BLaER1 treated with 17β-estradiol and CSF1 and Interleukin-3, amounts not matched to agents 10 nM and 100 nM (cell line): ENCODE measurements at regions not wholly inside any gene's neighbourhood (a gene's known extent, or its start where the extent isn't known, plus 50 kb on each side); places are given as distances from the start of the nearest gene placed in this dataset.

Source experiments
- H3K27ac ChIP-seq, 11 experiments: shearing (Covaris generic); formaldehyde crosslinking; 2 replicates each; pipeline ENCODE4 v1.8.1; 2022
- H3K27me3 ChIP-seq, 11 experiments: shearing (Covaris generic); formaldehyde crosslinking; 2 replicates each; pipeline ENCODE4 v1.8.1; 2022
- H3K36me3 ChIP-seq, 11 experiments: shearing (Covaris generic); formaldehyde crosslinking; 2 replicates each; pipeline ENCODE4 v1.8.1; 2022
- H3K4me1 ChIP-seq, 10 experiments: shearing (Covaris generic); formaldehyde crosslinking; 2 replicates each; pipeline ENCODE4 v1.8.1; 2022
- H3K4me2 ChIP-seq, 11 experiments: shearing (Covaris generic); formaldehyde crosslinking; 2 replicates each; pipeline ENCODE4 v1.8.1; 2022
- H3K4me3 ChIP-seq, 10 experiments: shearing (Covaris generic); formaldehyde crosslinking; 2 replicates each; pipeline ENCODE4 v1.8.1; 2022
- H3K9ac ChIP-seq, 11 experiments: shearing (Covaris generic); formaldehyde crosslinking; 2 replicates each; pipeline ENCODE4 v1.8.1; 2022
- H3K9me3 ChIP-seq, 11 experiments: shearing (Covaris generic); formaldehyde crosslinking; replicated peaks in 1 of 11; 2 replicates each; pipeline ENCODE4 v1.8.1; 2022
- H4K20me1 ChIP-seq, 11 experiments: shearing (Covaris generic); formaldehyde crosslinking; 2 replicates each; pipeline ENCODE4 v1.8.1; 2022
- Cebpa-rat ChIP-seq, 11 experiments: shearing (Covaris generic); IDR thresholded peaks; 2 replicates each; pipeline ENCODE4 v1.8.1; 2022

DNA sequence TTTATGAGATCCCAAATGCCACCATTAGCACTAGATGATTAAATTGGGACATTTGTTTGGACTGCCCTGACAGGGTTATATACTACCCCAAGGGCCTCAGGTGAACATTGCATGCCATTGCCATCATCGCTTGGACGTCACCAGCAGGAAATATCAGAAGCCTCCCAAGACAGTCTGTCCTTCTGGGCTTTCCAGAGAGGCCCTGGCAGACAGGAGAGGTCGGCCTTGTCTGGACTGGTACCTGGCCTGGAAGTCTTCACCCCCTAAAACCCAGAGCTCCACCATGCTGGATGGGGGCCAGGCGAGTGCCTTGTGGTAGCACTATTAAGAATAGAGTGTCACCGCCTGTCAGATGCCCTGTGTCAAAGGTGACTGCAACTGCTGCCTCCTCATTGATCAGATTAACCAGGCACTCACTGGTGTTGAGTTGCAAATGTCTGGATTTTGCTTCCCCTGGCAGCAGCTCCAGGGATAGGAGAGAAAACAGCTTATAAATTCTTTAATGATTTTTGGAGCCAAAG lies 324.1 kb upstream of the RASGRP1 start:
- Histone ChIP-seq H3K9ac (no peak overlapping the region), H3K4me1 (peaks cover 0 to 25% (median 0%) of the 10 kb centered on the region in 10 experiments; a peak in 6 of 20 replicates), H3K27ac (no peak overlapping the region), H3K4me3 (no peak overlapping the region), H3K27me3 (no peaks in the 10 kb centered on the region), H3K9me3 (peaks cover 6 to 18% (median 8%) of the 10 kb centered on the region in 11 experiments; a peak in 9 of 22 replicates), H3K4me2 (no peak overlapping the region), H4K20me1 (no peaks in the 10 kb centered on the region), H3K36me3 (no peaks in the 10 kb centered on the region)
- TF ChIP-seq Cebpa-rat (IDR thresholded peaks at IDR 0.05) = no peak

GRCh38 chr15:38890194-38890593 lies 325.6 kb upstream of the RASGRP1 start:
- Histone ChIP-seq H3K4me2 (no peak overlapping the region; a peak in 1 of 22 replicates), H3K4me1 (peaks cover 0 to 21% (median 0%) of the 10 kb centered on the region in 10 experiments; a peak in 5 of 20 replicates), H3K9ac (no peak overlapping the region)

GRCh38 chr15:38893925-38894242 lies 329.3 kb upstream of the RASGRP1 start:
- Histone ChIP-seq H3K27me3 (no peaks in the 10 kb centered on the region), H4K20me1 (no peaks in the 10 kb centered on the region), H3K9me3 (peaks cover 6 to 18% (median 8%) of the 10 kb centered on the region in 11 experiments; a peak in 9 of 22 replicates), H3K4me3 (no peak overlapping the region), H3K4me2 (no peak overlapping the region), H3K27ac (no peak overlapping the region), H3K36me3 (no peaks in the 10 kb centered on the region), H3K4me1 (peaks cover 0 to 6% (median 0%) of the 10 kb centered on the region in 10 experiments; a peak in 1 of 20 replicates), H3K9ac (no peak overlapping the region)
- no peak for TF ChIP-seq Cebpa-rat (IDR thresholded peaks at IDR 0.05)

More at GRCh38 chr15:38890194-38890593, 325.6 kb upstream of the RASGRP1 start:
- Histone ChIP-seq H3K27ac (no peak overlapping the region), H3K36me3 (no peaks in the 10 kb centered on the region), H3K4me3 (no peak overlapping the region), H4K20me1 (no peaks in the 10 kb centered on the region), H3K27me3 (no peaks in the 10 kb centered on the region), H3K9me3 (peaks cover 6 to 18% (median 8%) of the 10 kb centered on the region in 11 experiments; a peak in 9 of 22 replicates)
- no peak for TF ChIP-seq Cebpa-rat (IDR thresholded peaks at IDR 0.05)

- H3K27ac ChIP-seq = no peak overlapping the region
- peaks cover 6 to 18% (median 8%) of the 10 kb centered on the region in 11 experiments; a peak in 9 of 22 replicates for H3K9me3 ChIP-seq
- no peaks in the 10 kb centered on the region for H3K27me3 ChIP-seq
- TF ChIP-seq Cebpa-rat (IDR thresholded peaks at IDR 0.05) = no peak
- no peaks in the 10 kb centered on the region for H3K36me3 ChIP-seq
- H3K4me1 ChIP-seq = peaks cover 0 to 6% (median 0%) of the 10 kb centered on the region in 10 experiments; a peak in 1 of 20 replicates
- H4K20me1 ChIP-seq = no peaks in the 10 kb centered on the region
- H3K4me2 ChIP-seq = no peak overlapping the region
- H3K4me3 ChIP-seq = no peak overlapping the region
- H3K9ac ChIP-seq = no peak overlapping the region
Observed at GRCh38 chr15:38894243-38894948, 329.8 kb upstream of the RASGRP1 start.

DNA sequence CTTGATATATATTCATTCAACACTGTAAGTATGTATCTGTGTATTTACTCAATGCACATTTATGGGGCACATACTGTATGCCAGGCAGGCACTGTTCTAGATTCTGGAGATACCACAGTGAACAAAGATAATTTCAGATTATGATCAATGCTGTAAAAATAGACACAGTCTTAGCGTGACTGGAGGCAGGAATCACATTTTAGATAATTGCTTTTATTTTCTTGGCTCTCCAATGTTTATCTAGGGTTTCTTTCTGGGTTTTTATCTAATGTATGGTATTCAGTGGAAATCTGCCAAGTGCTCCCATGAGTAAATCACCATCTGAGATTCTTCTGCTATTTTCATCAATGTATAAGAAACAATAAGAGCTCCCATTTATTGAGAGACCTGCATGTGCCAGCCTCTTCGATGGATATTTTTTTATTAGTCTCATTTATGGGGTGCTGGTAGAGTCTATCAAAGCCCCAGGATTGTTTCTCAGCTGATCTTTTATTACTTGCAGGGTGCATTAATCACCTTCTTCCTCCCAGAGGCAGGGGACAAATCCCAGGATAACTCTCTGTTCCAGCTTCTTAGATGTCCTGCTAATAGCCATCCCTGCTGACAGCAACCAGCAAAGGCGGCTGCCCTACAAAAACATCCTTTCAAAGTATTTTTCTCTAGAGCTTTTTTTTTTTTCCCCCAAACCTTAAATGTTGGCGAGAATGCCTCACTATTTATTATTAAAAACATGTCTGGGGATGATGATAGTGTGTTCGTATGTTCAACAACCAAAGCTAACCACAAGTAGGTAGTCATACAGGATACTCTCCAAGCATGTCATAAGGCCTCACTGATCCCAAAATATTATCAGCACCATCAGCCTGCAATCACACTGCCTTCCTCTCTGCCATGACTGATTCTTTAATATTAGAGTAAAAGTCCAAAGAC lies 331.0 kb upstream of the RASGRP1 start:
- H4K20me1 ChIP-seq = no peaks in the 10 kb centered on the region
- H3K9me3 ChIP-seq = peaks cover 6 to 18% (median 8%) of the 10 kb centered on the region in 11 experiments; a peak in 9 of 22 replicates
- no peak overlapping the region for H3K9ac ChIP-seq
- no peak overlapping the region for H3K4me3 ChIP-seq
- no peak for TF ChIP-seq Cebpa-rat (IDR thresholded peaks at IDR 0.05)
- no peaks in the 10 kb centered on the region for H3K27me3 ChIP-seq
- H3K4me1 ChIP-seq = no peaks in the 10 kb centered on the region
- H3K4me2 ChIP-seq = no peak overlapping the region
- H3K36me3 ChIP-seq = no peaks in the 10 kb centered on the region
- no peak overlapping the region for H3K27ac ChIP-seq

DNA sequence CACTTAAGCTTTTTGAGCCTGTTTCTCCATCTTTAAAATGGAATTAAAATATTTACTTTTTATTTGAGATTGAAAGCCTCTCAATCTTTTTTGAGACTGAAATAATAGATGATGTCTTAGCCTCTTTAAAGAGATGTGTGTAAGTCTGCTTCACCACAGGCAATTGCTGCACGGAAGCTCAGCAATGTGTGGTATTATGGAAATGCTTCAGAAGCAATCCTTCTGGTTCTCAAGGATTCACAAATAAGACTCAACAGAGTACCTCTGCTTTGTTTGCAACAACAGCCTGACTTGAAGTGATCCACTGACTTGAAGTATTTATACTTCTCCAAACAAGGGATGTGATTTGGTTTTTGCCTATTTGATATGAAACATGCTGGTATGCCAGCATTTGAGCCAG lies 332.0 kb upstream of the RASGRP1 start:
- Histone ChIP-seq H4K20me1 (no peaks in the 10 kb centered on the region), H3K4me3 (no peak overlapping the region), H3K4me2 (no peak overlapping the region), H3K27me3 (no peaks in the 10 kb centered on the region), H3K4me1 (no peaks in the 10 kb centered on the region), H3K27ac (no peak overlapping the region), H3K9me3 (peaks cover 2 to 11% (median 6%) of the 10 kb centered on the region in 11 experiments; a peak in 9 of 22 replicates), H3K36me3 (no peaks in the 10 kb centered on the region), H3K9ac (no peak overlapping the region)
- no peak for TF ChIP-seq Cebpa-rat (IDR thresholded peaks at IDR 0.05)

DNA sequence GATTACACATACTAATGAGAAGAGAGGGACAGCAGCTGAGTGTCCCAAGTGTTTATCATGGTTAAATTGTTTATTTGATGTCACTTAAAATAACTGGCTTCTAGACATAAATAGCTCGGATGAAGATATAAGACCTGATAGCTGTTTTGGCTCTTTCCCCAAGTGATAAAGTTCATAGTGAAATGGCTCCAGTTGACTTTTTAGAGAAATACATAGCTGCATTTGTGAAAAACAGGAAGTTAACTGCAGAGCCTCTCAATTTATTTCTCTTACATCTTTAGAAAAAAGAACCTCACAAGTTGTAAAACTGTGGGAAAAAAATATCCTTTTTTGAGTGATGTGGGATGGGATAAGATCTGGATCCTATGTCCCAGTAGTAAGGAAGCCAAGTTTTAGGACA lies 332.9 kb upstream of the RASGRP1 start:
- Histone ChIP-seq H3K9me3 (peaks cover 0 to 2% (median 0%) of the 10 kb centered on the region in 11 experiments; a peak in 3 of 22 replicates), H3K27me3 (no peaks in the 10 kb centered on the region), H4K20me1 (no peaks in the 10 kb centered on the region), H3K9ac (no peak overlapping the region), H3K4me1 (no peaks in the 10 kb centered on the region), H3K4me3 (no peak overlapping the region), H3K4me2 (no peak overlapping the region), H3K27ac (no peak overlapping the region), H3K36me3 (no peaks in the 10 kb centered on the region)
- TF ChIP-seq Cebpa-rat (IDR thresholded peaks at IDR 0.05) = no peak

DNA sequence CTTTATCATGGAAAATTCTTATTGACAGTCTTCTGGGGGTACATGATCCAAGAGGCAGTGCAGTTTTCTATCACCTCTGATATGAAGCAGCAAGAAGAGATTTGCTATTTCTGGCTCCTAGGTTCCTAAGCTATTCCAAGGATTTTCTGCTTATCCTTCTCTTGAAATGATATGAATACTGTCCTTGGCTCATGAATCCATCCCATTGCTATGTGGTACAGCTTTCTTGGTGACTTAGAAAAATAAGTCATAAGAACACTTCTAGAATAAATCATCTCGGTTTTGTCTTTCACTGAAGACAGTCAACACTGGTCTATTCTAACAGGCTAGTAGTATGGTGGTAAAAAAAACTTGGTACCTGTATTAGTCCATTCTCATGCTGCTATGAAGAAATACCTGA lies 333.6 kb upstream of the RASGRP1 start:
- Histone ChIP-seq H4K20me1 (no peaks in the 10 kb centered on the region), H3K36me3 (no peaks in the 10 kb centered on the region), H3K4me1 (no peaks in the 10 kb centered on the region), H3K4me3 (no peak overlapping the region), H3K4me2 (no peak overlapping the region), H3K9ac (no peak overlapping the region), H3K27ac (no peak overlapping the region), H3K9me3 (no peaks in the 10 kb centered on the region), H3K27me3 (no peaks in the 10 kb centered on the region)
- no peak for TF ChIP-seq Cebpa-rat (IDR thresholded peaks at IDR 0.05)

GRCh38 chr15:38899300-38899699 lies 334.7 kb upstream of the RASGRP1 start:
- no peaks in the 10 kb centered on the region for H3K9me3 ChIP-seq
- no peak overlapping the region for H3K4me3 ChIP-seq
- H3K27ac ChIP-seq = no peak overlapping the region
- H3K4me2 ChIP-seq = no peak overlapping the region
- no peaks in the 10 kb centered on the region for H3K4me1 ChIP-seq
- no peak overlapping the region for H3K9ac ChIP-seq
- no peaks in the 10 kb centered on the region for H3K36me3 ChIP-seq
- no peaks in the 10 kb centered on the region for H4K20me1 ChIP-seq
- no peaks in the 10 kb centered on the region for H3K27me3 ChIP-seq
- no peak for TF ChIP-seq Cebpa-rat (IDR thresholded peaks at IDR 0.05)
